Frontal cortex (tissue), 3 donors: ENCODE measurements at regions not wholly inside any gene's neighbourhood (a gene's known extent, or its start where the extent isn't known, plus 50 kb on each side); places are given as distances from the start of the nearest gene placed in this dataset.
"Not testable (repeated sequence)": the region's sequence is repeated elsewhere in the genome, so short reads cannot be mapped to it uniquely, and the experiment has no call there.

ENCODE experiments used
- DNase-seq, 2 donors: peaks; one replicate each; pipeline ENCODE4 v3.0.0; 2012; ENCODE audit warnings: low spot score in 2 of 2
- FAIRE-seq: peaks from 2 replicates; lab custom pipeline; 2012; peaks lifted over from hg19 to GRCh38; lab: Jason Lieb, UNC
- donor health status: control.
- donor health status: control.
- donor health status: control.

DNA sequence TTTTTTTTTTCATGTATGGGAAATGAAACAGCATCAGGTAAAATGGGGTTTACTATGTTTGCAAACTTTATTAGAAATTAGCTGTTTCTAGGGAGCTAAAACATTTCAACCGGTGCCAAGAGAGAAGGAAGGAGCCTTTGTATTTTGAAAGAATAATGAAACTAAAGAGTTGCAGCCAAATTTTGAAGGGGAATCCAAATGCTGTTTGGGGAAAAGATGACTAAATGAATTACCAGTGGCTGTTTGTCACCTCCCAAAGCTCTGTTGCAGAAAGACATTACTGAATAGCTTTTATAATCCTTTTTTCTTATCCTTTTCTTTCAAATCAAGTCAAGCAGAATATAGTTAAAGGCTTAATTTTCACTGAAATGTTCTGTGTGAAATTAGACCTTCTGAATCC lies 591.3 kb upstream of the ADGRL2 start:
- FAIRE-seq, result no peak
- no peak for DNase-seq

DNA sequence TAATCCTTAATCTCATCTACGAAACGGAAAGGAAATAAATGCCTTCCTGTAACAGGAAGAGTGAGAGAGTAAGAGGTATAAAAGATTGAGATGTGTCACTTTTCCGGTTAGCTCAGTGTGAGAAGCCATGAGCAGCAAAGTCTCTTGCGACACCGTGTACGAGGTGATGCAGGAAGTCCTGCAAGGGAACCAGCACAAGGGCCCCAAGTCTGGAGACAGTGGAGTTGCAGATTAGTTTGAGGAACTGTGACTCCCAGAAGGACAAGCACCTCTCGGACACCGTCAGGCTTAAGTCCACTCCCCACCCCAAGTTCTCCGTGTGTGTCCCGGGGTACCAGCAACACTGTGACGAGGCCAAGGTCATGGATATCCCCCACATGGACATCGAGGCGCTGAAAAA lies 592.3 kb upstream of the ADGRL2 start:
- no peak for FAIRE-seq
- DNase-seq, result no peak

DNA sequence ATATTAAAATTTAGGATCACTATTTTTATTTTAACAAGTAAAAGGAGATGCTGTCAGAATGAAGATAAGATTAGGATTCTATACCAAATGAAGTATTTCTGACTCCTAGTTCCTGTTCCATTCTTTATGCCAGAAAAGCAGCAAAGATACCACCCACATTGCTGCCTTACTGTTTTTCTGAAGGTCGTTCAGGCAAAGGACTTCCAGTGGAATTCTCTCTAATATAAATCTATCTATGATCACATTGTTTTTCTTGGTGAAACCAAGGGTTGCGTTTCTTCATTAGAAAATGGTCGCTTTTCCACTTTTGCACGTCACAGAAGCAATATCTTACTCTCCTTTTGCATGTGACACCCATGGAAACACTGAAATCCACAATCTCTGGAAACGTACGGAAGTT lies 594.8 kb upstream of the ADGRL2 start:
- FAIRE-seq (no peak), DNase-seq (no peak)

DNA sequence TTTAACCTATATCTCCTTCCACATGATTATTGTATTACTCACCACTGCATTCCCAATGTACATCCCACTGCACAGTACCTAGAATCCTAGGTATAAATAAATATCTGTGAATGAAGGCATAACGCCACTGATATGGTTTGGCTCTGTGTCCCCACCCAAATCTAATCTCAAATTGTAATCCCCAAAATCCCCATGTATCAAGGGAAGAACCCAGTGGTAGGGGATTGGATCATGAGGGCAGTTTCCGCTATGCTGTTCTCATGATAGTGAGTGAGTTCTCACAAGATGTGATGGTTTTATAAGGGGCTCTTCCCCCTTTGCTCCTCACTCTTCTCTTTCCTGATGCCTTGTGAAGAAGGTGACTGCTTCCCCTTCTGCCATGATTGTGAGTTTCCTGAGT lies 599.0 kb upstream of the ADGRL2 start:
- no peak for DNase-seq
- no peak for FAIRE-seq

DNA sequence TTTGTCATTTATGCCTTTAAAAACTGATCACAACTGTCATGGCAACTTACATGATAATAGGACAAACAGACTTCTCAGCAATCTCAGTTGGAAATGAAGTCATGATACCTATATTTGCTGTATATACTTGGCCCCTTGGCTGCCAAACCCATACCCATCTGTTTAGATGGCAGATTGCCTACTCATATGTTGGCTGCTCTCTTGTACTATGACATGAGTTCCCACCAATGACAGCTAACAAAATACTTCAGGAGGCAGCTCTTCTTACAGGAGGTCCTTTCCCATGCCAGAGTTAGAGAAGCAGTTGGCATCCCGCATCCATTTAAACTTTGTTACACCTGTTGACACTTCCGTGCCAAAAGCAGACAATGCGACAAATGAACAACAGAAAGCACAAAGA lies 603.1 kb upstream of the ADGRL2 start:
- DNase-seq (no peak), FAIRE-seq (no peak)

DNA sequence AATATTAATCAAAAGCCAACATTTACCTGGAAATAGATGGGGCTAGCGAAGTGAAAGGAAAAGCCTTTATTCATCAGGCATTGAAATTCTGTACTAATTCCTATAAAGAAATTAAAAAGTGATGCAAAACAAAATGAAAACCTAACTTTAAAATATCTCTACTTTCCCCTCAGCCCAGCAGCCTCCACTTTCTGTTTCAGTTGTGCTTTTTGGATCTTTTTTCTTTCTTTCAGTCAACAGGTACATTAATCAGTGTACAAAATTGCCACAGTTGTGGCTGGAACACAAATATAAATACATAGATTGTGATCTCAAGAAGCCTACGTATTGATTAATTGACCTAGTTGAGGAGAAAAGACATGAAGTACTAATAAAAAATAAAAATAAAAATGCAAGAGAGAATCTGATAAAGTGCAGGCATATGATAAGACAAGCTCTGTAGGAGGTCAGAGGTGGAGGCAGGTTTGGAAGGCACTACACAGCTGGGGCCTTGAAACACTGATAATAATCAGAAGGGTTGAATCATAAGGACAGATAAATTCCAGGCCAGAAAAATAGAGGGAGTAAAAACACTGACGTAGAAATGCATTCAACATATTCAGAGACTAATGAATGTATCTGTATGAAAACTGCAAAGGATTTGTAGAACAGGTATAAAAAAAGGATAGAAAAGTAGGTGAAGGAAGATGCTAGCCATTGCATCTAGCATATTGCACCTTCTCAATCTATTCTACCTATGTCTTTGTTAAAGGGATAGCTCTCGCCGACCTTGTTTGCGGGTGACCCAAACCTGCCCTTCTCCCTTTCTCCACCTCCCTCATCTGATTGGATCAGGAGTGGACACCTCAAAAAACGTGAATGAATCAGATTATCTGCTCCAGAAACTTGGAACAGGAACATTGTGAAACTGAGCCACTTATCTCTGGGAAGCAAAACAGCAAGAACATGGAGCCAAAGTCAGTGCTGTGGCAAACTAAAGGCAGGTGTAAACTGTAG lies 607.8 kb upstream of the ADGRL2 start:
- FAIRE-seq (no peak), DNase-seq (no peak)

DNA sequence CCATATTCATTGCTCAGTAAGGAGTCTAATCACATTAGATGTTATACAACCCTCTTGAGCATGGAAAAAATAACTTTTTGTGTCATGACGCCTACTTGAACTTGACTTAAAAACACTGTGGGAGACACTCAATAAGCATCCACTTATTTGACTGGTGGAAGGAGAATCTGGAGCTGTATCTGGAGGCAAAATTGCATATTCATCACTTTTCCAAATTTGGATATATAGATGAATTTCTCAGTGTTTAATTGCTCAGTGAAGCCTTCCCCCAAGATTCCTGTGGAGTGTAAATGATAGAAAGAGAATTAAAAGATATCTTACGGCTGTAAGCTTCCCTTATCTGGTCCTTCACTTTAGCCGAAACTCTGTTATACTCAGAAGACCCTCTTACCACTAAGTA lies 610.7 kb upstream of the ADGRL2 start:
- no peak for DNase-seq

DNA sequence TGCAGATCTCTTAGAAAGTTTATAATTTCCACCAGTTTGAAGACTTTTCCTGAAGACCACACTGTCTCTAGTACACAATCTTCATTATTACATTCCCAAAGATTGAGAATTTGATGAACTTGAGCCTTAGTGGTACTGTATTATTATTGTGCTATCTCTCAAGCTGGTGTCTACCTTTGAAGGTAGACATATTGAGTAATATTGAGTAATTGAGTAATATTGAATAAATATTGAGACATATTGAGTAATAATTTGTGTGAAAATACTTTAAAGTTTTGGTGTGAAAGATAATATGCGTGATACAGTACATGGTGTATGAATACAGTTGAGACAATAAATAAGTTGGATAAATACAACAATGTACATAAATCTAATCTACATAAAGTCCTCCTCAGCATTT lies 613.1 kb upstream of the ADGRL2 start:
- FAIRE-seq (no peak), DNase-seq (no peak)

More for the DNA sequence above, 610.7 kb upstream of the ADGRL2 start:
- FAIRE-seq, result no peak

DNA sequence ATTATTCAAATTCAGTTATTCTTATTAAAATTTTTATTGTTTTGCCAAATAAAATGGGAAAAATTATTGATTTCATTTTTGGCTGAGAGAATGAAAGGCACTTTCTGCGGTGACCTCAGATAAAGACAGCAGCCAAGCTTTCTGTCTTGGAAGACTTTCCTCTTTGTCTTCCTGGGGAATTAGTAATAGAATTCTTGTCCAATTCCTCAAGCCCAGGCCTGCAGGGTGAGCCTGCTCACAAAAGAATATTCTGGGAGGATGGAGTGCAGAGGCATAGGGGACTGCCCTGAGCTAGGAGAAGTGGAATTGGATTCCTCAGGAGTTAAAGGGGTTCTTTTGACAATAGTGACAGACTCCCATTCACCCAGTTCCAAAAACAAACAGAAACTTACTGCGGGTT lies 614.5 kb upstream of the ADGRL2 start:
- DNase-seq (no peak), FAIRE-seq (no peak)

DNA sequence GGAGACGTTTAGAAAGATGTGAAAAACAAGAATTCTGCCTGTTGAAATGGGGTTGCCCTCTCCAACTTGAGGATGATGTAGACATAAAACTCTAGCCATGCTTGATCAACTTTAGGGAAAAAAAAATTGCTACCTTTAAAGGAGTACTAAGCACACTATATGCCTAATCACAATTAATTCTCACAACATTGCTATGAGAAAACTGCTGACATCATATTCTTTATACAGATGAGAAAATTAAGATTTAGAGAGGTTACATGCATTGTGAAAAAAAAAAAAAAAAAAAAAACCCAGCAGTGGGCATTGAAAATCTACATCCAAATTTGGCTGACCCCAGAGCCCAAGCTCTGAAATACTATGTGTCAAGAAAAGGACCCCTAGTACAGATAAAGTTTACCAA lies 617.2 kb upstream of the ADGRL2 start:
- FAIRE-seq (no peak), DNase-seq (no peak)

DNA sequence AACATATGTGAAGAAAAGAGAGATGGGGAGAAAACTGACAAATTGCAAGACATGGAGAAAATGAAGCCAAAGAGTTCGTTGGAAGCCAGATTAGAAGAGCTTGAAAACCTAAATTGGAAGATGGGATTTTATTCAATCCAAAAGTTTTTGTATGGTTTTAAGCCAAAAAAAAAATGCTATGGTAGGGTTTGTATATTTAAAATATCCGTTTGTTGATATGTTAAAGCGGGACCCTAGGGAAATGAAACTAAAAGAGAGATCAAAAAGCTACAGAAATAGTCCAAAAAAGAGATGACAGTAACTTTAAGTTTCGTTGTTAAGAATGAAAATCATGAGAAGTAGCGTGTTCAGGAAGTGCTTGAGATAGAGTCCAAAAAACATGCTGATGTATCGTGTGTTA lies 617.7 kb upstream of the ADGRL2 start:
- DNase-seq (no peak), FAIRE-seq (no peak)

DNA sequence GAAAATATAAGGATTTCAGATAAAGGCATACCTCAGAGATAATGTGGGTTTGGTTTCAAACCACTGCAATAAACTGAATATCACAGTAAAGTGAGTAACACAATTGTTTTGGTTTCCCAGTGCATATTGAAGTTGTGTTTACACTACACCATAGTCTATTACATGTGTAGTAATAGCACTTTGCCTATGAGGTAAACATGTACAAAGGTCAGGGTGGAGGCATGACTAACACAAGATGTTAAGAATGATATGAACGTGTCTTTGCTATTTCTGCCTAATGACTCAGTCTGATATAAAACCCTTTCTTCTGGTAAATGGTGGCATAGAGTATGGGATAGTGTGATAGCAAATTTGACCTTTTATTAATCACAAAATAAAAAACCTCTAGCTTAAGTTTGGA lies 621.5 kb upstream of the ADGRL2 start:
- no peak for DNase-seq

DNA sequence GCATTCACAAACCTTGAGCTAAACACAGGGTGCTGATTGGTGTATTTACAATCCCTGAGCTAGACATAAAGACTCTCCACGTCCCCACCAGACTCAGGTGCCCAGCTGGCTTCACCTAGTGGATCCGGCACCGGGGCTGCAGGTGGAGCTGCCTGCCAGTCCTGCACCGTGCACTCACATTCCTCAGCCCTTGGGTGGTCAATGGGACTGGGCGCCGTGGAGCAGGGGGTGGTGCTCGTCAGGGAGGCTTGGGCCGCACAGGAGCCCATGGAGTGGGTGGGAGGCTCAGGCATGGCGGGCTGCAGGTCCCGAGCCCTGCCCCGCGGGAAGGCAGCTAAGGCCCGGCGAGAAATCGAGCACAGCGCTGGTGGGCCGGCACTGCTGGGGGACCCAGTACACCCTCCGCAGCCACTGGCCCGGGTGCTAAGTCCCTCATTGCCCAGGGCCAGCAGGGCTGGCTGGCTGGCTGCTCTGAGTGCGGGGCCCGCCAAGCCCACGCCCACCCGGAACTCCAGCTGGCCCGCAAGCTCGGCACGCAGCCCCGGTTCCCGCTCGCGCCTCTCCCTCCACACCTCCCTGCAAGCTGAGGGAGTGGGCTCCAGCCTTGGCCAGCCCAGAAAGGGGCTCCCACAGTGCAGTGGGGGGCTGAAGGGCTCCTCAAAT lies 622.2 kb upstream of the ADGRL2 start:
- not testable (repeated sequence) for DNase-seq, FAIRE-seq

More for the DNA sequence above, 621.5 kb upstream of the ADGRL2 start:
- FAIRE-seq, result no peak

DNA sequence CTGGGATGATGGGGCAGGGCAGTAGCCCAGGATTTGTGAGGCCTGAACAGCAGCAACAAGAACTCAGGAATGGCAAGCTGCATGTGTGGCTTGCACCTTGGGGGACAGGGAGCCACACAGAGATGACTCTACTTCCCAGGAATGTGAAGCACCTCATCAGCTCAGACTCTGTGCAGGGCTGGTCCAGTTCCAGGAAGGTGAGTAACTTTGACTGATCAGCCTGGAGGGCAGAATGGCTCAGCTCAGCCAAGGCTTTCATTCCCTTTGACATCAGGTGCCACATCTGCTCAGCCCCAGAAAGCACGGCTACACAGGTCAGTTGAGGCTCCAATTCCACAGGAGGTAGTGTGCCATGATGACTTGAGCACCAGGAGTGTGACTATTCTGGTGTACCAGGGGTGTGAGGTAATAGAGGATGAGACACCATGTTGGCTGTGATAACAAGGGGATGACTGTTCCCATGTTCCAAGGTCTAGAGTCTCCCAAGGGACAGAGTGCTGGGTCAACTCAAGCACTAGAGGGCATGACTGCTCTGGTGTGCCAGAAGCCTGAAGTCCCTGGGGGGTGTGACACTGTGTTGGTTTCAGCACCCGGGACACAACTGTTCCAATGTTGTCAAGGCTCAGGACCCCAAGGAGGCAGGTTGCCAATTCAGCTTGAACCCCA lies 625.8 kb upstream of the ADGRL2 start:
- FAIRE-seq (no peak), DNase-seq (no peak)

DNA sequence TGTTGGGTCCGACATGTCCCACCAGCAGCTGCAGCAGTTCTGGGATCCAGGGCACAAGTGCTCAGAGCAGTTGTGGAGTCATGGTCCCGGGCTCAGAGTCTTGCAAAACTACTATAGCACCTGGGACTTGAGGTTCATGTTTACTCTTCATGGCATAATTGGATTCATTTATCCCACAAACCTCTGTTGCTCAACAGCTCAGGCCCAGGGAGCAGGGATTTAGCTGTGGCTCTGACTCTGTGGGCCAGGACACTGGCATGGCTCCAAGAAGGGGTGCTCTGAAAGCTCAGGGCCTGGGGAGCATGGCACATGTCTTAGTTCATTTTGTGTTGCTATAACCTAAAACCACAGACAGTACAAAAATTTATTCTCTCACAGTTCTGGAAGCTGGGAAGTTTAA lies 626.7 kb upstream of the ADGRL2 start:
- DNase-seq (no peak), FAIRE-seq (no peak)

DNA sequence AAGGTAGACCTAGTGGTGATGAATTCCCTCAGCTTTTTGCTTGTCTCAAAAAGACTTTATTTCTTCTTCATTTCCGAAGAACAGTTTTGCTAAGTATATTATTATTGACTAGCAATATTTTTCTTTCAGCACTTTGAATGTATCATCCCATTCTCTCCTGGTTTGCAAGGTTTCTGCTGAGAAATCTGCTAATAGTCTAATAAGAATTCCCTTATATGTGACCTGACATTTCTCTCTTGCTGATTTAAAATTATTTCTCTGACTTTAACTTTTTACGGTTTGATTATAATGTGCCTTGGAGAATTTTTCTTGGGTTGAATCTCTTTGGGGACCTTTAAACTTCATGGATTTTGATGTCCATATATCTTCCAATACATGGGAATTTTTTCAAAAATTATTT lies 628.3 kb upstream of the ADGRL2 start:
- DNase-seq (no peak), FAIRE-seq (no peak)

DNA sequence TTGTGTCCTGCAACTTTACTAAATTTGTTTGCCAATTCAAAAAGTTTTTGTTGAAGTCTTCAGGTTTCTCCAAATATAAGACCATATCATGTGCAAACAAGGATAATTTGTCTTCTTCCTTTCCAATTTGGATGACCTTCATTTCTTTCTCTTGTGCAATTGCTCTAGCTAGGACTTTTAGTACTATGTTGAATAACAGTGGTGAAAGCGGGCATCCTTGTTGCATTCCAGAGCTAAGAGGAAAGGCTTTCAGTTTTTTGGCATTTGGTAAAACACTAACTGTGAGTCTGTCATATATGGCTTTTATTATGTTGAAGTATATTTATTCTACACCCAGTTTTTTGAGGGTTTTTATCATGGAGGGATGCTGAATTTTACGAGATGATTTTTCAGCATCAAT lies 630.0 kb upstream of the ADGRL2 start:
- DNase-seq (no peak), FAIRE-seq (no peak)

DNA sequence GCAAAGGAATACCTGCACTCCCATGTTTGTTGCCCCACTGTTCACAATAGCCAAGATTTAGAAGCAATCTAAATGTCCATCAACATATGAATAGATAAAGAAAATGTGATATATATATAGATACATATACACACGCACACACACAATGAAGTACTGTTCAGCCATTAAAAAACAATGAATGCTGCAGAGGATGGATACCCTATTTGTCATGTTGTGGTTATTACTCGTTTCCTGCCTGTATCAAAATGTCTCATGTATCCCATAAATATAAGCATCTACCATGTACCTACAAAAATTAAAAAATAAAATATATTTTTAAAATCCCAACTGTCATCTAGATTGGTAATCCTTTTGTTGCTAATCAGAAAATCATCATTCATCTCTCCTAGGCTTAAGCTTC lies 634.8 kb upstream of the ADGRL2 start:
- no peak for FAIRE-seq
- DNase-seq, result no peak

DNA sequence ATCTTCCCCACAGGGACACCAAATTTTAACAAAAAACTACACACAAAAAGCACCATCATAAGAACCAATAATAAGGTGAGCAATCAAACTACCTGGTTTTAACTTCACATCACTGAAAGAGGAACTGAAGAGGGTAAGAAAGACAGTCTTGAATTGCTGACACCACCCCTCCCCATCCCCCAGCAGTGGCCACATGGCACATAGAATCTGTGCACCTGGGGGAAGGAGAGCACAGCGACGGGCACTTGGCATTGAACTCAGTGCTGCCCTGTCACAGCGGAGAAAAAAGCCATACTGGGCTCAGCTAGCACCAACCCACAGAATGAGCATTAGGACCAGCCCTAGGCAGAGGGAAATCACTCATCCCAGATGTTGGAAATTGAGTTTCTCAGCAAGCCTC lies 640.0 kb upstream of the ADGRL2 start:
- FAIRE-seq (no peak), DNase-seq (no peak)

DNA sequence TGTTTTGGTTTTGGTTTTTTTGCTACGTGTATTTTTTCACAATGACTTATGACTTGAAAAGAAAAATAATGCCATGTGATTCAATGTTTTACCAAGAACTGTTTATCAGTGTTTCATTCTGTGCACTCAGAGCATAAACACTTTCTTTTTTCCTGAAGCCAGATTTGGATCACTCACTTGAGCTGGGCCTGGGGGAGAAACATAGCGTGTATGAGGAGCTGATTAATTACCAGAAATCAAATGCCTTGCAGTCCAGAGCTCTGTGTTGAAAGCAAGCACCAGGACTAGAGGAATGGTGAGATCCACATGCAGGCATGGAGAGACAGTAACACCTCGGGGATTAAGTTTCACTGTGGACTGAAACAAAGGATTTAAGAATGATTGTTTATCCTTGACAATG lies 642.1 kb upstream of the ADGRL2 start:
- FAIRE-seq (no peak), DNase-seq (no peak)

DNA sequence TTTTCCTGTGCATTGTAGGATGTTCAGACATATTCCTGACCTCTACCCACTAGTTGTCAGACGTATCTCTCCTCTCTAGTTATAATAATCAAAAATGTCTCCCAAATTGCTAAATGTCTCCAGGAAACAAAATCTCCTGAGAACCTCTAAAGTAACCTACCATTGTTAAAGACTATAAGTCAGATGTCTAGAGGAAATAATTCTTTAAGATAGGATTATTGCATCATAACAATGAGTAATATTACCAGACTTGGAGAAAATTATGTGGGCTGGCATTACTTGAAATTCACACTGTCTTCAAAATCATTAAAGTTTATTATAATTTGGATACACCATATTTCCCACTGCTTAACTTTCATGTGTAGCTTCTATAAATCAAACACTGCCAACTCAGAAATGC lies 643.0 kb upstream of the ADGRL2 start:
- no peak for FAIRE-seq
- DNase-seq, result no peak
